AG04449 (cell line): ENCODE measurements at regions not wholly inside any gene's neighbourhood (a gene's known extent, or its start where the extent isn't known, plus 50 kb on each side); places are given as distances from the start of the nearest gene placed in this dataset.

Source experiments
- CTCF ChIA-PET: fragments of 350-600 bp; formaldehyde crosslinking; extraction: SDS; loops from one replicate; lab custom pipeline; 2021; ENCODE audit warnings: antibody characterized with exemption; lab: Yijun Ruan, JAX
- POLR2A ChIA-PET: fragments of 400-600, 350-600 bp; formaldehyde crosslinking; extraction: SDS; loops from one replicate; lab custom pipeline; 2020; ENCODE audit warnings: antibody characterized with exemption, inconsistent platforms; lab: Yijun Ruan, JAX
- DNase-seq: peaks from one replicate; pipeline ENCODE4 v3.0.0-alpha.2; 2010; ENCODE audit warnings: low read depth, low spot score
- H3K4me3 ChIP-seq: 2 replicates; pipeline ENCODE4 v1.5.1; 2011; ENCODE audit warnings: low read depth, mild to moderate bottlenecking, control low read depth, low read length
- CTCF ChIP-seq: IDR thresholded peaks from one replicate; pipeline ENCODE4 v1.5.1; 2011; ENCODE audit warnings: mild to moderate bottlenecking, moderate library complexity, low read length, control low read depth, inconsistent platforms; ENCODE audit not compliant: insufficient read depth; ENCODE audit errors: missing control alignments

- ChIA-PET CTCF (no interaction called here), POLR2A (no interaction called here)
- DNase-seq, result no peak
- H3K4me3 ChIP-seq, result no peak overlapping the region
- no peak for TF ChIP-seq CTCF
Measured at GRCh38 chr12:84807249-84807648, 105.3 kb downstream of the SLC6A15 start.

DNA sequence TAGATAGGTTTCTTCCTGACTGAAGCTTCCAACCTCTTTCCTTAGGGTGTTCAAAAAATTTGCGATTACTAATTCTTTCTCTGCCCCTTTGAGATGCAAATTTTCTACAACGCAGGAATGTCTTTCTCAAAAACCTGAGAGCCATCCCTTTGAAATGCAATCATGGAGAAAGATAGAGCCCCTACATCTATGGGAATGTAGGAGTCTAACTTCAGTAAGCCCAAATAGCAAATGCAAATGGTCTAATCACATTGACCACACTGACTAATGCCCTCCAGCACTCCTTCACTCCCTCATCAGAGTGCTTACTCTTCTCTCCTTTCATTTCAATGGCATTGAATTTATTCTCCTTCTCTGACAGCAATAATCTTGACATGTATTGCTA, 107.1 kb downstream of the SLC6A15 start:
- TF ChIP-seq CTCF, result no peak
- ChIA-PET POLR2A (no interaction called here), CTCF (no interaction called here)
- H3K4me3 ChIP-seq, result no peak overlapping the region
- DNase-seq, result no peak

DNA sequence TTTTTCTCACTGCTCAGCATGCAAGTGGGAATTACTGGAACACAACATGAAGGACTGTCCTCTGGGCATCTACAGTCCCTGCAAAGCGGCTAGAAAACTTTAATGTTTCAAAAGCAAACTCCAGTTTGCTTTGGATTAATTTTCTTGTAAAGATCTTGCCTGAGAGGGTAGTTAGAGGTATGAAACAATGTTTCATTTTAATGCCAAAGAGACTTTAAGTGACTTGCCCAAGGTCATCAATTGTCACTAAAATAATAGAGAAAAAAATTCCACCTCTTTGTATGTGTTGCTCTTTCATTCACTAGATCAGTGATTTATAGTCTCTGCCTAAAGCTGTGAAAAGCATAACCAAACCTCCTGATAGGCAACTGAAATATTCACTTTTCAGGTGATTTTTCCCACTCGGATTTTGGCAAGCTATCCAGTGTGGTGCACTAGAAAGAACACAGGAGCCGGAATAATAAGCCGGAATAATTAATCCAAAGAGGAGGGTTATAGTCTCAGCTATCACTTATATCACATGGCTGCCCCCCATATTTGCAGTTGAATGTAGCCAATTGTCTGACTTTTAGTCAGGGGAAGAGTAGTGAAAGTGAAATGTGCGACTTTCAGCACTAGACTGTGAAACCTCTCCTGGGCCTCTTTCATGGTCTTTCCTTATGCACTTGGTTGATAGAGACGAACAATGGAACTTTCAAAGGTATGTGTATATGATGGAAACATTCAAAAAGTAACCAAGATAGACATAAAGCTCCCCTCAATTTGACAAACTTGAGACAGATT, 107.7 kb downstream of the SLC6A15 start:
- TF ChIP-seq CTCF, result no peak
- ChIA-PET POLR2A (no interaction called here), CTCF (no interaction called here)
- no peak for DNase-seq
- no peak overlapping the region for H3K4me3 ChIP-seq

DNA sequence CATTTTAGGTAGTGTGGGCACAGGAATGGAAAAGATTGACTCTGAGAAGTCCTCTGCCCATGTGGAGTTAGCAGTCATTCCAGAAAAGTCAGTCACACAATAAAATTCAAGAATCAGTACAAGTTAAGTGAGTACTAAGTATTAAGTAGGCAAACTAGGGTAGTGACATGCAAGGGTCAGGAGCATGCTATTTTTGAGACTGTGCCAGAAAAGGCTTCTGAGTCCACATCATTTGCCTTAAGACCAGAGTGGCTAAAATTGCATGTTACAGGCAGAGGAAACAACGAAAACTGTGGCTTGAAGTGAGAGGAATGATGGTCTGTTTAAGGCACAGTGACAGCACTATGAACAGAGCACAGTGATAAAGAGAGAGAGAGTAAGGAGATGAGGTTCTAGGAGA, 108.9 kb downstream of the SLC6A15 start:
- H3K4me3 ChIP-seq, result no peak overlapping the region
- CTCF ChIA-PET, result no interaction called here
- POLR2A ChIA-PET, result no interaction called here
- TF ChIP-seq CTCF, result no peak
- DNase-seq, result no peak

GRCh38 chr12:84802161-84802560, 110.4 kb downstream of the SLC6A15 start:
- no peak for TF ChIP-seq CTCF
- H3K4me3 ChIP-seq, result no peak overlapping the region
- no peak for DNase-seq
- ChIA-PET POLR2A (no interaction called here), CTCF (interaction anchor here (1.1 kb wide), 1 partner anchor 9 kb away, joined by 3 read pairs; no protein-coding TSS in a partner anchor)

GRCh38 chr12:84793558-84794367, 118.8 kb downstream of the SLC6A15 start:
- POLR2A ChIA-PET, result no interaction called here
- H3K4me3 ChIP-seq, result no peak overlapping the region
- TF ChIP-seq CTCF, result no peak
- CTCF ChIA-PET, result no interaction called here
- DNase-seq, result no peak
